Neural progenitor cell (in vitro differentiated cells): ENCODE measurements at regions not wholly inside any gene's neighbourhood (a gene's known extent, or its start where the extent isn't known, plus 50 kb on each side); places are given as distances from the start of the nearest gene placed in this dataset.

Experiments
- DNase-seq: peaks from one replicate; pipeline ENCODE4 v3.0.0-alpha.2; 2016; ENCODE audit warnings: low spot score
- H2AFZ ChIP-seq: fragments of 200-600 bp; sonication (generic); replicated peaks from 2 replicates; pipeline ENCODE4 v1.6.1; 2016; ENCODE audit warnings: antibody characterized with exemption
- H3F3A ChIP-seq: fragments of 200-600 bp; sonication (generic); 2 replicates; pipeline ENCODE4 v1.6.1; 2016; ENCODE audit warnings: antibody characterized with exemption, low read depth
- H3K27ac ChIP-seq: fragments of 200-600 bp; sonication (generic); 2 replicates; pipeline ENCODE4 v1.5.1; 2016; ENCODE audit warnings: mild to moderate bottlenecking
- H3K27me3 ChIP-seq: fragments of 200-600 bp; sonication (generic); 2 replicates; pipeline ENCODE4 v1.6.1; 2016; ENCODE audit warnings: mild to moderate bottlenecking, moderate library complexity
- H3K36me3 ChIP-seq: fragments of 200-600 bp; sonication (generic); 2 replicates; pipeline ENCODE4 v1.5.1; 2016
- H3K4me1 ChIP-seq: fragments of 200-600 bp; sonication (generic); 2 replicates; pipeline ENCODE4 v1.6.1; 2016; ENCODE audit warnings: mixed run types
- H3K4me2 ChIP-seq: fragments of 200-600 bp; sonication (generic); 2 replicates; pipeline ENCODE4 v1.6.1; 2016
- H3K4me3 ChIP-seq: fragments of 200-600 bp; sonication (generic); 2 replicates; pipeline ENCODE4 v1.5.1; 2016
- H3K79me2 ChIP-seq: fragments of 200-600 bp; sonication (generic); 2 replicates; pipeline ENCODE4 v1.6.1; 2016; ENCODE audit warnings: low read depth
- H3K9ac ChIP-seq: fragments of 200-600 bp; sonication (generic); 2 replicates; pipeline ENCODE4 v1.6.1; 2016
- H3K9me3 ChIP-seq: fragments of 200-600 bp; sonication (generic); 2 replicates; pipeline ENCODE4 v1.5.1; 2016; ENCODE audit warnings: low read depth
- H4K20me1 ChIP-seq: fragments of 200-600 bp; sonication (generic); 2 replicates; pipeline ENCODE4 v1.6.1; 2016; ENCODE audit warnings: low read depth
- H3K27ac Mint-ChIP-seq: 3 replicates; pipeline ENCODE4 v1.8.0; 2021; ENCODE audit warnings: mixed read lengths
- H3K27me3 Mint-ChIP-seq: 2 replicates; pipeline ENCODE4 v1.8.0; 2022; ENCODE audit warnings: low read depth, mild to moderate bottlenecking, inconsistent platforms, moderate library complexity, mixed read lengths; ENCODE audit not compliant: insufficient read depth
- H3K36me3 Mint-ChIP-seq: 3 replicates; pipeline ENCODE4 v1.8.0; 2021; ENCODE audit warnings: mixed read lengths
- H3K4me1 Mint-ChIP-seq: 3 replicates; pipeline ENCODE4 v1.8.0; 2021; ENCODE audit warnings: mixed read lengths
- H3K4me3 Mint-ChIP-seq: 3 replicates; pipeline ENCODE4 v1.8.0; 2021; ENCODE audit warnings: mild to moderate bottlenecking, moderate library complexity, mixed read lengths
- H3K9me3 Mint-ChIP-seq: 3 replicates; pipeline ENCODE4 v1.8.0; 2020; ENCODE audit warnings: mixed read lengths
- EZH2 ChIP-seq: fragments of 200-600 bp; sonication (generic); IDR thresholded peaks from 2 replicates; pipeline ENCODE4 v1.6.1; 2017; ENCODE audit warnings: antibody characterized with exemption, mild to moderate bottlenecking, moderate library complexity
- EZH2phosphoT487 ChIP-seq: fragments of 200-600 bp; sonication (generic); IDR thresholded peaks from 2 replicates; pipeline ENCODE4 v1.6.1; 2017; ENCODE audit warnings: antibody characterized with exemption
- TF ChIP-seq, protein P1 (sequence below): fragments of 200-600 bp; sonication (generic); IDR thresholded peaks from 2 replicates; pipeline ENCODE4 v1.5.1; 2017; ENCODE audit warnings: antibody characterized with exemption, mild to moderate bottlenecking

DNA sequence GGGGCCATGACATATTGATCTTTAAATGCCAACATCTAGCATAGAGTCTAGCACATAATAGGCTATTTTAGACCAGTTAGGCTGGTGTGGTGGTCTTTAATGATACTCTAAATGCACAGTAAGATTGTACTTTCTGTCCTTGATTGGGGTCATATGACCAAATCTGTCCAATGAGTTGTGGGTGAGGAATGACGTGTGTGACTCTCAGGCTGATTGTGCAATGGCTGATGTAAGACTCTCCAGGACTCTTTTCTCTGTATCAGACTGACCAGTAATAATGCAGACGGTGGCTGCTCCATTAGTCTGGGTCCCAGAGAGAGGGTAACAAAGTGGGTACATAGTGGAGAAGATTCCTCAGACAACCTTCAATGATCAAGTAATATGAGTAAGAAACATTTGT is 541.6 kb upstream of the CAMK1G start:
- no peak for TF ChIP-seq EZH2
- TF ChIP-seq EZH2phosphoT487: no peak
- TF ChIP-seq, protein P1, sequence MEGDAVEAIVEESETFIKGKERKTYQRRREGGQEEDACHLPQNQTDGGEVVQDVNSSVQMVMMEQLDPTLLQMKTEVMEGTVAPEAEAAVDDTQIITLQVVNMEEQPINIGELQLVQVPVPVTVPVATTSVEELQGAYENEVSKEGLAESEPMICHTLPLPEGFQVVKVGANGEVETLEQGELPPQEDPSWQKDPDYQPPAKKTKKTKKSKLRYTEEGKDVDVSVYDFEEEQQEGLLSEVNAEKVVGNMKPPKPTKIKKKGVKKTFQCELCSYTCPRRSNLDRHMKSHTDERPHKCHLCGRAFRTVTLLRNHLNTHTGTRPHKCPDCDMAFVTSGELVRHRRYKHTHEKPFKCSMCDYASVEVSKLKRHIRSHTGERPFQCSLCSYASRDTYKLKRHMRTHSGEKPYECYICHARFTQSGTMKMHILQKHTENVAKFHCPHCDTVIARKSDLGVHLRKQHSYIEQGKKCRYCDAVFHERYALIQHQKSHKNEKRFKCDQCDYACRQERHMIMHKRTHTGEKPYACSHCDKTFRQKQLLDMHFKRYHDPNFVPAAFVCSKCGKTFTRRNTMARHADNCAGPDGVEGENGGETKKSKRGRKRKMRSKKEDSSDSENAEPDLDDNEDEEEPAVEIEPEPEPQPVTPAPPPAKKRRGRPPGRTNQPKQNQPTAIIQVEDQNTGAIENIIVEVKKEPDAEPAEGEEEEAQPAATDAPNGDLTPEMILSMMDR: no peak
- no peaks in the 10 kb centered on the region for H3K27me3 Mint-ChIP-seq
- H4K20me1 ChIP-seq: no peaks in the 10 kb centered on the region
- H3K9me3 ChIP-seq: no peaks in the 10 kb centered on the region
- no peak for DNase-seq
- no peak overlapping the region for H3K27ac Mint-ChIP-seq
- no peak overlapping the region for H3K4me3 ChIP-seq
- no peak overlapping the region for H2AFZ ChIP-seq
- H3K36me3 ChIP-seq: no peaks in the 10 kb centered on the region
- H3K36me3 Mint-ChIP-seq: no peaks in the 10 kb centered on the region
- H3K9me3 Mint-ChIP-seq: no peaks in the 10 kb centered on the region
- no peak overlapping the region for H3K4me3 Mint-ChIP-seq
- H3K9ac ChIP-seq: no peak overlapping the region
- H3K4me2 ChIP-seq: no peak overlapping the region
- no peaks in the 10 kb centered on the region for H3F3A ChIP-seq
- no peaks in the 10 kb centered on the region for H3K79me2 ChIP-seq
- no peaks in the 10 kb centered on the region for H3K27me3 ChIP-seq
- H3K4me1 Mint-ChIP-seq: no peaks in the 10 kb centered on the region
- no peaks in the 10 kb centered on the region for H3K4me1 ChIP-seq
- no peak overlapping the region for H3K27ac ChIP-seq

DNA sequence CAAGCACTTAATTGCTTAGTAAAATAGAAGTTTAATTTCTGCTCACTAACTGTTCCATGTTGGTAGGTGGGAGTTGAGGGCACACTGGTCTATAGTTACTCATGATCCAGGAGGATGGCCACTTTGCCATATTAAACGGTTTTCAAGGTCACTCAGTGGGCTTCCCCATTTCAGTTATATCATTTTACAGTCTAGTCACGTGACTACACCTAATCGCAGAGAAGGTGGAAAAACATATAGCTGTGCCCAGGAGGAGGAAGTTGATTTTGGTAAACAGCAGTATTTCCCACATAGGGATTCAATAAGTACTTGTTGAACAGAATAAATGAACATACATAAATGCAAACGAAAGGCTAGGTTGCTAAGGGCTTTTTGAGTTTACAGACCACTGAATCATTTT is 541.1 kb upstream of the CAMK1G start:
- TF ChIP-seq EZH2 (no peak), EZH2phosphoT487 (no peak)
- Mint-ChIP-seq H3K9me3 (no peaks in the 10 kb centered on the region), H3K4me1 (no peaks in the 10 kb centered on the region), H3K36me3 (no peaks in the 10 kb centered on the region), H3K27me3 (no peaks in the 10 kb centered on the region), H3K27ac (no peak overlapping the region), H3K4me3 (no peak overlapping the region)
- Histone ChIP-seq H3K79me2 (no peaks in the 10 kb centered on the region), H3K27me3 (no peaks in the 10 kb centered on the region), H2AFZ (no peak overlapping the region), H4K20me1 (no peaks in the 10 kb centered on the region), H3F3A (no peaks in the 10 kb centered on the region), H3K36me3 (no peaks in the 10 kb centered on the region), H3K4me3 (no peak overlapping the region), H3K4me1 (no peaks in the 10 kb centered on the region), H3K27ac (no peak overlapping the region), H3K9me3 (no peaks in the 10 kb centered on the region), H3K9ac (no peak overlapping the region), H3K4me2 (no peak overlapping the region)
- DNase-seq: no peak

DNA sequence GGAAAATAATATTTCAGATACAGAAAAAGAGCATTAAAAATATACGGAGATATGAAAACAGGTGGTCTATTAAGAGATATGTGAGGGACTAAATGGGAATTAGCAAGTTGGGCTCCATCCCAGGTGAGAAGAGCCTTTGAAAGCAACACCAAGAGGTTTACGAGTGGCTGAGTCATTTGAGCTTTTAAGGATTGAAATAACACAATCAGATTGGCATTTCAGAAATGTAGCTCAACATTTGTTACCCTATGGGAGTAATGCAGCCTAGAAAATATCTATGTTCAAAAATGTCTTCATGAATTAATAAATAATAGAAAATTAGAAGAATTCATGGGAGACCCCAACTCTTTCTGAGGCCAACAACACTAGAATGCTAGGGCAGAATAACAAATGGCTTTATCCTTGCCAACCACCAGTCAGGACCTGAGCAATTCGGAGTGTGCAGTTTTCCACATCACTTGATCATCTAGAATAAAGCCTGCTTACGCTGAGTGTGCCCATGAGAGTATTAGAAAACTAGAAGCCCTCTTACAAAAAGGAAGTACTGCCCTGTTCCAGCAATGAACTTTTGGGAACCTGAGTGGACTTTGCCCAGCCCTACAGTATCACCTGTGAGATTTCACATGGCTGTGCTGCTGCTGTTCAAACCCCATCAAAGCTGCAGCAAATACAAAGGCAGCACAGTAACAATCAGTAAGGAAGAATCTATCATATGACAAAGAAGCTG is 538.0 kb upstream of the CAMK1G start:
- Histone ChIP-seq H3K27ac (no peak overlapping the region), H3K4me1 (peaks cover 11% of the 10 kb centered on the region), H3K4me2 (no peak overlapping the region), H3K9me3 (no peaks in the 10 kb centered on the region), H3F3A (no peaks in the 10 kb centered on the region), H3K27me3 (no peaks in the 10 kb centered on the region), H4K20me1 (no peaks in the 10 kb centered on the region), H3K79me2 (no peaks in the 10 kb centered on the region), H2AFZ (no peak overlapping the region), H3K9ac (no peak overlapping the region), H3K36me3 (no peaks in the 10 kb centered on the region), H3K4me3 (no peak overlapping the region)
- Mint-ChIP-seq H3K4me3 (no peak overlapping the region), H3K9me3 (no peaks in the 10 kb centered on the region), H3K27ac (no peak overlapping the region), H3K36me3 (no peaks in the 10 kb centered on the region), H3K4me1 (peaks cover 2% of the 10 kb centered on the region), H3K27me3 (no peaks in the 10 kb centered on the region)
- TF ChIP-seq EZH2 (no peak), EZH2phosphoT487 (no peak)
- TF ChIP-seq, protein P1: no peak
- no peak for DNase-seq

DNA sequence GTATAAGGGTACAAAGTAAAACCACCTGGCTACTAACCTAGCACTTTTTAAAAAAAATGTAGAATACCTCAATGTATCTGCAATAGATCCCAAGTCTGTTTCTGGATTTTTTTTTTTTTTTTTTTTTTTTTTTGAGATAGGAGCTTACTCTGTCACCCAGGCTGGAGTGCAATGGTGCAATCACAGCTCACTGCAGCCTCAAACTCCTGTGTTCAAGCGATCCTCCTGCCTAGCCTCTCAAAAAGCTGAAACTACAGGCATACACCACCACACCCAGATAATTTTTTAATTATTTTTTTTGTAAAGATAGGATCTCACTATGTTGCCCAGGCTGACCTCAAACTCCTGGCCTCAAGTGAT is 537.5 kb upstream of the CAMK1G start:
- TF ChIP-seq EZH2phosphoT487: no peak
- TF ChIP-seq, protein P1: no peak
- no peak for TF ChIP-seq EZH2
- no peaks in the 10 kb centered on the region for H3K79me2 ChIP-seq
- no peaks in the 10 kb centered on the region for H3K27me3 ChIP-seq
- no peaks in the 10 kb centered on the region for H4K20me1 ChIP-seq
- no peak overlapping the region for H3K27ac ChIP-seq
- Mint-ChIP-seq H3K4me1 (peaks cover 2% of the 10 kb centered on the region), H3K27ac (no peak overlapping the region), H3K36me3 (no peaks in the 10 kb centered on the region), H3K27me3 (no peaks in the 10 kb centered on the region), H3K4me3 (no peak overlapping the region), H3K9me3 (no peaks in the 10 kb centered on the region)
- no peaks in the 10 kb centered on the region for H3K36me3 ChIP-seq
- H3K4me3 ChIP-seq: no peak overlapping the region
- H3K4me1 ChIP-seq: peaks cover 11% of the 10 kb centered on the region
- DNase-seq: no peak
- no peaks in the 10 kb centered on the region for H3F3A ChIP-seq
- no peak overlapping the region for H3K4me2 ChIP-seq
- no peak overlapping the region for H2AFZ ChIP-seq
- no peaks in the 10 kb centered on the region for H3K9me3 ChIP-seq
- no peak overlapping the region for H3K9ac ChIP-seq
